ENCODE measurements at regions not wholly inside any gene's neighbourhood (a gene's known extent, or its start where the extent isn't known, plus 50 kb on each side); places are given as distances from the start of the nearest gene placed in this dataset.
A peak's percentile ranks its signal among the peaks of the same experiment; 100 is the strongest.

DNA sequence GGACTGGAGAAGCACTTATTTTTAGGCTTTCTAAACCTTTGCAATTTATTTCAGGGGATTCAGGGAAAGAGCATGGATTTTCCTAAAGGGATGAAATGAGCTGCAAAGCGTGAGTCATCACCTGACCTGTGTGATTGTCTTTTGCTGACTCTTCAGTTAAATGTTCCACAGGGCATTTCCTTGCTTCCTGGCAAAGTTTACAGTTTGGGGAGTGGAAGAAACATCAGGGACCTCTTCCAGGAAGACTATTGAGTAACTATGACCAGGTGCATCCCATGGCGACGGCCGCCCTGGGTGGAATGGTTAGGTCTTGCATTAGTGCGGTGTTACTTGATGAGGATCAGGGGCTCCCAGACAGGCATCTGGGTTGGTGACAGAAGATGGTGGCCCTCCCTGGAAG lies 79.5 kb upstream of the SIPA1L2 start:
- Histone ChIP-seq H3K79me2 (ENCODE audit: control insufficient read depth, insufficient read depth, low read length) (no peaks in the 10 kb centered on the region), H4K20me1 (ENCODE audit: control insufficient read depth, extremely low read depth, insufficient read depth, low read length) (no peaks in the 10 kb centered on the region), H3K36me3 (ENCODE audit: control insufficient read depth, insufficient read depth, low read length) (no peaks in the 10 kb centered on the region), H3K9ac (ENCODE audit: insufficient read depth, low read length) (no peak overlapping the region), H3K27me3 (ENCODE audit: control insufficient read depth, insufficient read depth, low read length) (no peaks in the 10 kb centered on the region), H3K4me2 (ENCODE audit: extremely low read depth, insufficient read depth, low read length) (no peak overlapping the region), H3K9me3 (ENCODE audit: control insufficient read depth, insufficient read depth, low read depth, low read length) (no peaks in the 10 kb centered on the region), H3K4me1 (ENCODE audit: control insufficient read depth, extremely low read depth, insufficient read depth, low read length) (peaks cover 2% of the 10 kb centered on the region), H3K27ac (ENCODE audit: insufficient read depth, low read length) (no peak overlapping the region), H2AFZ (ENCODE audit: low read length) (no peak overlapping the region), H3K4me3 (replicated peaks in 1 of 4; ENCODE audit: control extremely low read depth in 1 of 4, insufficient read depth in 1 of 4, low read depth in 3 of 4, low read length in 4 of 4) (no peak overlapping the region)
- peak; percentile 53 to 65 for DNase-seq (ENCODE audit: low read depth in 2 of 2)
- TF ChIP-seq, protein P1, sequence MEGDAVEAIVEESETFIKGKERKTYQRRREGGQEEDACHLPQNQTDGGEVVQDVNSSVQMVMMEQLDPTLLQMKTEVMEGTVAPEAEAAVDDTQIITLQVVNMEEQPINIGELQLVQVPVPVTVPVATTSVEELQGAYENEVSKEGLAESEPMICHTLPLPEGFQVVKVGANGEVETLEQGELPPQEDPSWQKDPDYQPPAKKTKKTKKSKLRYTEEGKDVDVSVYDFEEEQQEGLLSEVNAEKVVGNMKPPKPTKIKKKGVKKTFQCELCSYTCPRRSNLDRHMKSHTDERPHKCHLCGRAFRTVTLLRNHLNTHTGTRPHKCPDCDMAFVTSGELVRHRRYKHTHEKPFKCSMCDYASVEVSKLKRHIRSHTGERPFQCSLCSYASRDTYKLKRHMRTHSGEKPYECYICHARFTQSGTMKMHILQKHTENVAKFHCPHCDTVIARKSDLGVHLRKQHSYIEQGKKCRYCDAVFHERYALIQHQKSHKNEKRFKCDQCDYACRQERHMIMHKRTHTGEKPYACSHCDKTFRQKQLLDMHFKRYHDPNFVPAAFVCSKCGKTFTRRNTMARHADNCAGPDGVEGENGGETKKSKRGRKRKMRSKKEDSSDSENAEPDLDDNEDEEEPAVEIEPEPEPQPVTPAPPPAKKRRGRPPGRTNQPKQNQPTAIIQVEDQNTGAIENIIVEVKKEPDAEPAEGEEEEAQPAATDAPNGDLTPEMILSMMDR (conservative IDR thresholded peaks at IDR 0.05 in 1 of 2, IDR thresholded peaks at IDR 0.05 in 1 of 2; ENCODE audit: low read depth in 1 of 2, low read length in 2 of 2) = no peak
- no peak for TF ChIP-seq EZH2 (IDR thresholded peaks at IDR 0.05; ENCODE audit: low read length, missing control alignments)

DNA sequence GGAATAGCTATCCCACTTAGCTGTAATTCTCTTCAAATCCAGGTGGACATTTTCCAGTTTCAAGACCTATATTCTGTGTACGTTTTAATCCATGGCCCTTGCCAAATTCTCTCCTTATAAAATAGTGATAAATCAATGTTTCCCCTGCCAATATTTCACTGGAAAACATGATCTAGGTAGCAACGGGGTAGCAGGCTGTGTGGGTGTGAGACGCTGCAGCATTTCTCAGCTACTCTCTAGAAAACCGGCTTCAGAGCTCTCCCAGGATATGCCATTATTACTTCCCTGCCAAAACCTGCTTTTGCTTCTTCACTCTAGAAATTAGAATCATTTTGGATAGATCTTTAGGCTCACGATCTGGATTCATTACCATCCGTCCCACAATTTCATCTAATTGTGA lies 82.1 kb upstream of the SIPA1L2 start:
- no peak for DNase-seq (ENCODE audit: low read depth in 2 of 2)

DNA sequence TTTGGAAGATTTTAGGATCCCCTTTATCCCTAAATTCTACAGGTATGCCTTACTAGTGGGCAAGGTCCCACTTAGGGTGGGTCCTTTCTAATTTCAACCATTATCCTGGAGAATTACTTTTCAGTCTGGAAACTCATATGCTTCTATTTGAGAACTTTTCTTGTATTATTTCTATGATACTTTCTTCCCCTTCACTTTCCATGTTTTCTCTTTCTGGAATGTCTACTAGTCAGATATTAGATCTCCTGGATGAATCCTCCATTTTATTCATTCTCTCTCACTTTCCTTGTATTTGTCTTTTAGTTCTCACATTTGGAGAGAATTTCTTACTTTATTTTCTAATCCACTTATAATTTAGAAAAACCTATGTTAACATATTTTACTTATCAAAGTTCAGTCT lies 83.9 kb upstream of the SIPA1L2 start:
- Histone ChIP-seq H3K9ac (ENCODE audit: insufficient read depth, low read length) (no peak overlapping the region), H3K27ac (ENCODE audit: insufficient read depth, low read length) (no peak overlapping the region), H2AFZ (ENCODE audit: low read length) (no peak overlapping the region), H3K27me3 (ENCODE audit: control insufficient read depth, insufficient read depth, low read length) (no peaks in the 10 kb centered on the region), H3K4me1 (ENCODE audit: control insufficient read depth, extremely low read depth, insufficient read depth, low read length) (no peaks in the 10 kb centered on the region), H3K4me3 (replicated peaks in 1 of 4; ENCODE audit: control extremely low read depth in 1 of 4, insufficient read depth in 1 of 4, low read depth in 3 of 4, low read length in 4 of 4) (no peak overlapping the region), H3K4me2 (ENCODE audit: extremely low read depth, insufficient read depth, low read length) (no peak overlapping the region), H3K36me3 (ENCODE audit: control insufficient read depth, insufficient read depth, low read length) (no peaks in the 10 kb centered on the region), H4K20me1 (ENCODE audit: control insufficient read depth, extremely low read depth, insufficient read depth, low read length) (no peaks in the 10 kb centered on the region), H3K79me2 (ENCODE audit: control insufficient read depth, insufficient read depth, low read length) (no peaks in the 10 kb centered on the region), H3K9me3 (ENCODE audit: control insufficient read depth, insufficient read depth, low read depth, low read length) (no peaks in the 10 kb centered on the region)
- TF ChIP-seq, protein P1 (conservative IDR thresholded peaks at IDR 0.05 in 1 of 2, IDR thresholded peaks at IDR 0.05 in 1 of 2; ENCODE audit: low read depth in 1 of 2, low read length in 2 of 2) = no peak
- TF ChIP-seq EZH2 (IDR thresholded peaks at IDR 0.05; ENCODE audit: low read length, missing control alignments) = no peak
- DNase-seq (ENCODE audit: low read depth in 2 of 2) = no peak

More for the DNA sequence above, 82.1 kb upstream of the SIPA1L2 start:
- Histone ChIP-seq H3K4me2 (ENCODE audit: extremely low read depth, insufficient read depth, low read length) (no peak overlapping the region), H3K4me1 (ENCODE audit: control insufficient read depth, extremely low read depth, insufficient read depth, low read length) (no peaks in the 10 kb centered on the region), H3K27me3 (ENCODE audit: control insufficient read depth, insufficient read depth, low read length) (no peaks in the 10 kb centered on the region), H3K36me3 (ENCODE audit: control insufficient read depth, insufficient read depth, low read length) (no peaks in the 10 kb centered on the region), H3K79me2 (ENCODE audit: control insufficient read depth, insufficient read depth, low read length) (no peaks in the 10 kb centered on the region), H3K4me3 (replicated peaks in 1 of 4; ENCODE audit: control extremely low read depth in 1 of 4, insufficient read depth in 1 of 4, low read depth in 3 of 4, low read length in 4 of 4) (no peak overlapping the region), H2AFZ (ENCODE audit: low read length) (no peak overlapping the region), H3K27ac (ENCODE audit: insufficient read depth, low read length) (no peak overlapping the region), H3K9ac (ENCODE audit: insufficient read depth, low read length) (no peak overlapping the region), H3K9me3 (ENCODE audit: control insufficient read depth, insufficient read depth, low read depth, low read length) (no peaks in the 10 kb centered on the region), H4K20me1 (ENCODE audit: control insufficient read depth, extremely low read depth, insufficient read depth, low read length) (no peaks in the 10 kb centered on the region)
- no peak for TF ChIP-seq EZH2 (IDR thresholded peaks at IDR 0.05; ENCODE audit: low read length, missing control alignments)
- TF ChIP-seq, protein P1 (conservative IDR thresholded peaks at IDR 0.05 in 1 of 2, IDR thresholded peaks at IDR 0.05 in 1 of 2; ENCODE audit: low read depth in 1 of 2, low read length in 2 of 2) = no peak

Data from fibroblast of lung (primary cell).